ENCODE measurements at regions not wholly inside any gene's neighbourhood (a gene's known extent, or its start where the extent isn't known, plus 50 kb on each side); places are given as distances from the start of the nearest gene placed in this dataset.

- H3K4me3 ChIP-seq (replicated peaks in 1 of 2; ENCODE audit: low read depth in 2 of 2, low read length in 2 of 2) = no peak overlapping the region
- TF ChIP-seq CTCF (IDR thresholded peaks at IDR 0.05; ENCODE audit: low read depth, low read length) = no peak
- no peak for DNase-seq (ENCODE audit: low read depth in 2 of 2)
Measured at GRCh38 chr5:173747876-173748275, 131.4 kb upstream of the BOD1 start.

GRCh38 chr5:173750538-173751265 is 134.3 kb upstream of the BOD1 start:
- H3K4me3 ChIP-seq (replicated peaks in 1 of 2; ENCODE audit: low read depth in 2 of 2, low read length in 2 of 2) = no peak overlapping the region
- no peak for DNase-seq (ENCODE audit: low read depth in 2 of 2)
- TF ChIP-seq CTCF (IDR thresholded peaks at IDR 0.05; ENCODE audit: low read depth, low read length) = no peak

- no peak overlapping the region for H3K4me3 ChIP-seq (replicated peaks in 1 of 2; ENCODE audit: low read depth in 2 of 2, low read length in 2 of 2)
- no peak for DNase-seq (ENCODE audit: low read depth in 2 of 2)
- TF ChIP-seq CTCF (IDR thresholded peaks at IDR 0.05; ENCODE audit: low read depth, low read length) = no peak
Measured at GRCh38 chr5:173751266-173751600, 134.8 kb upstream of the BOD1 start.

- no peak overlapping the region for H3K4me3 ChIP-seq (replicated peaks in 1 of 2; ENCODE audit: low read depth in 2 of 2, low read length in 2 of 2)
- no peak for TF ChIP-seq CTCF (IDR thresholded peaks at IDR 0.05; ENCODE audit: low read depth, low read length)
- no peak for DNase-seq (ENCODE audit: low read depth in 2 of 2)
Measured at GRCh38 chr5:173752653-173753052, 135.5 kb upstream of the CPEB4 start.

GRCh38 chr5:173753307-173754168 is 134.6 kb upstream of the CPEB4 start:
- peak in 1 of 2 donors; percentile 66 for DNase-seq (ENCODE audit: low read depth in 2 of 2)
- no peak for TF ChIP-seq CTCF (IDR thresholded peaks at IDR 0.05; ENCODE audit: low read depth, low read length)
- H3K4me3 ChIP-seq (replicated peaks in 1 of 2; ENCODE audit: low read depth in 2 of 2, low read length in 2 of 2) = no peak overlapping the region

- no peak for TF ChIP-seq CTCF (IDR thresholded peaks at IDR 0.05; ENCODE audit: low read depth, low read length)
- H3K4me3 ChIP-seq (replicated peaks in 1 of 2; ENCODE audit: low read depth in 2 of 2, low read length in 2 of 2) = no peak overlapping the region
- no peak for DNase-seq (ENCODE audit: low read depth in 2 of 2)
Measured at GRCh38 chr5:173755319-173755718, 132.8 kb upstream of the CPEB4 start.
